Smooth muscle cell (in vitro differentiated cells): ENCODE measurements at regions not wholly inside any gene's neighbourhood (a gene's known extent, or its start where the extent isn't known, plus 50 kb on each side); places are given as distances from the start of the nearest gene placed in this dataset.

Source experiments
- DNase-seq: peaks from one replicate; lab custom pipeline; 2025; ENCODE audit not compliant: unreplicated experiment; lab: John Stamatoyannopoulos, UW
- H2AFZ ChIP-seq: fragments of 200-600 bp; sonication (generic); 2 replicates; pipeline ENCODE4 v1.6.0; 2016; ENCODE audit warnings: antibody characterized with exemption, low read depth, mild to moderate bottlenecking
- H3F3A ChIP-seq: fragments of 200-600 bp; sonication (generic); 2 replicates; pipeline ENCODE4 v1.6.0; 2017; ENCODE audit warnings: antibody characterized with exemption, low read depth
- H3K27ac ChIP-seq: fragments of 200-600 bp; sonication (generic); 2 replicates; pipeline ENCODE4 v1.5.1; 2016; ENCODE audit warnings: low read depth, mild to moderate bottlenecking
- H3K27me3 ChIP-seq: fragments of 200-600 bp; sonication (generic); 2 replicates; pipeline ENCODE4 v1.6.1; 2016; ENCODE audit warnings: low read depth, mild to moderate bottlenecking
- H3K36me3 ChIP-seq: fragments of 200-600 bp; sonication (generic); 2 replicates; pipeline ENCODE4 v1.5.1; 2016; ENCODE audit warnings: low read depth
- H3K4me1 ChIP-seq: fragments of 200-600 bp; sonication (generic); 2 replicates; pipeline ENCODE4 v1.5.1; 2016; ENCODE audit warnings: low read depth
- H3K4me2 ChIP-seq: fragments of 200-600 bp; sonication (generic); 2 replicates; pipeline ENCODE4 v1.6.0; 2016; ENCODE audit warnings: mild to moderate bottlenecking
- H3K4me3 ChIP-seq: fragments of 200-600 bp; sonication (generic); 2 replicates; pipeline ENCODE4 v1.5.1; 2016; ENCODE audit warnings: mild to moderate bottlenecking
- H3K79me2 ChIP-seq: fragments of 200-600 bp; sonication (generic); 2 replicates; pipeline ENCODE4 v1.6.0; 2016; ENCODE audit warnings: low read depth, mild to moderate bottlenecking
- H3K9ac ChIP-seq: fragments of 200-600 bp; sonication (generic); 2 replicates; pipeline ENCODE4 v1.6.0; 2016; ENCODE audit warnings: low read depth
- H3K9me3 ChIP-seq: fragments of 200-600 bp; sonication (generic); replicated peaks from 2 replicates; pipeline ENCODE4 v1.5.1; 2016; ENCODE audit warnings: low read depth
- H4K20me1 ChIP-seq: fragments of 200-600 bp; sonication (generic); 2 replicates; pipeline ENCODE4 v1.6.0; 2016; ENCODE audit warnings: low read depth
- CTCF ChIP-seq: fragments of 200-600 bp; sonication (generic); IDR thresholded peaks from 2 replicates; pipeline ENCODE4 v1.5.1; 2017; ENCODE audit warnings: borderline replicate concordance, mild to moderate bottlenecking, antibody characterized with exemption; ENCODE audit not compliant: insufficient read depth, poor library complexity, severe bottlenecking
- WGBS: methylation state at CpG from one replicate; pipeline ENCODE4 v1.1.7; 2016; ENCODE audit warnings: low lambda C conversion rate; 5-methylcytosine and 5-hydroxymethylcytosine counted together

GRCh38 chr6:103784117-103784516, 1075.6 kb downstream of the HACE1 start:
- H3K36me3 ChIP-seq = no peaks in the 10 kb centered on the region
- 43% methylated on average over 2 of the region's 2 CpGs for WGBS

DNA sequence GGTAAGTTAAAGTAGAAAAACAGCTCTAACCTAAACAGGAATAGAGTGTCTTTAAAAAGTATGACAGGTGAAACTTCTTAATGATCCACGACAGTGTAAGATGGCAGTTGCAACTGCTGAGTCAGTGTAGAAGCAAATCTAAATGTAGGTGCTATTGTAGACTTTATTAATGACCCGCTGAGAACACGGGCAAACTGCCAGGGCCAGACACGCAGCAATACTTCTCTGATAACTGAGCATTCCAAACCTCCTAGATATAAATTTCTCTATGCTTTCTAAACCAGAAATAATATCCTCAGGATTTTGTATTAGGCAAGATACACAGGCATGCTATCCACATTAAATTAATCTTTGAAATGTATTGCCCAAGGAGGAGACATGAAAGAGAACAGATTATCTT, 1076.4 kb downstream of the HACE1 start:
- no peaks in the 10 kb centered on the region for H3K4me1 ChIP-seq
- no peaks in the 10 kb centered on the region for H3K9me3 ChIP-seq
- TF ChIP-seq CTCF = no peak
- no peak overlapping the region for H3K4me3 ChIP-seq
- no peak overlapping the region for H3K9ac ChIP-seq
- H3K79me2 ChIP-seq = no peaks in the 10 kb centered on the region
- H3K36me3 ChIP-seq = no peaks in the 10 kb centered on the region
- no peak overlapping the region for H3K27ac ChIP-seq
- H3K4me2 ChIP-seq = no peak overlapping the region
- H4K20me1 ChIP-seq = no peaks in the 10 kb centered on the region
- no peak for DNase-seq
- no peaks in the 10 kb centered on the region for H3K27me3 ChIP-seq
- H2AFZ ChIP-seq = no peak overlapping the region
- 70% methylated on average over 4 of the region's 4 CpGs for WGBS
- no peaks in the 10 kb centered on the region for H3F3A ChIP-seq

More at GRCh38 chr6:103784117-103784516, 1075.6 kb downstream of the HACE1 start:
- H3K27me3 ChIP-seq = no peaks in the 10 kb centered on the region
- H3K4me2 ChIP-seq = no peak overlapping the region
- no peak overlapping the region for H3K27ac ChIP-seq
- H3K4me3 ChIP-seq = no peak overlapping the region
- no peak overlapping the region for H3K9ac ChIP-seq
- no peaks in the 10 kb centered on the region for H3K4me1 ChIP-seq
- H3F3A ChIP-seq = no peaks in the 10 kb centered on the region
- DNase-seq = no peak
- no peaks in the 10 kb centered on the region for H3K9me3 ChIP-seq
- no peak overlapping the region for H2AFZ ChIP-seq
- no peaks in the 10 kb centered on the region for H3K79me2 ChIP-seq
- no peaks in the 10 kb centered on the region for H4K20me1 ChIP-seq
- TF ChIP-seq CTCF = no peak

- no peaks in the 10 kb centered on the region for H3K4me1 ChIP-seq
- no peak overlapping the region for H3K4me3 ChIP-seq
- H2AFZ ChIP-seq = no peak overlapping the region
- H3K36me3 ChIP-seq = no peaks in the 10 kb centered on the region
- H3K27ac ChIP-seq = no peak overlapping the region
- no peaks in the 10 kb centered on the region for H3F3A ChIP-seq
- H3K79me2 ChIP-seq = no peaks in the 10 kb centered on the region
- no peak for DNase-seq
- no peak for TF ChIP-seq CTCF
- H3K4me2 ChIP-seq = no peak overlapping the region
- no peaks in the 10 kb centered on the region for H3K27me3 ChIP-seq
- no peaks in the 10 kb centered on the region for H4K20me1 ChIP-seq
- H3K9ac ChIP-seq = no peak overlapping the region
- WGBS = 66% methylated on average over 1 of the region's 1 CpG
- no peaks in the 10 kb centered on the region for H3K9me3 ChIP-seq
These were observed 1090.3 kb downstream of the HACE1 start for GRCh38 chr6:103769431-103769830.

GRCh38 chr6:103750603-103751002, 1109.1 kb downstream of the HACE1 start:
- TF ChIP-seq CTCF = no peak
- H3K36me3 ChIP-seq = no peaks in the 10 kb centered on the region
- no peak overlapping the region for H3K4me2 ChIP-seq
- no peaks in the 10 kb centered on the region for H3K27me3 ChIP-seq
- DNase-seq = no peak
- H3K4me1 ChIP-seq = no peaks in the 10 kb centered on the region
- no peak overlapping the region for H3K4me3 ChIP-seq
- no peak overlapping the region for H3K27ac ChIP-seq
- no peaks in the 10 kb centered on the region for H3K79me2 ChIP-seq
- H3K9me3 ChIP-seq = no peaks in the 10 kb centered on the region
- WGBS = 62% methylated on average over 7 of the region's 7 CpGs
- H3F3A ChIP-seq = no peaks in the 10 kb centered on the region
- H4K20me1 ChIP-seq = no peaks in the 10 kb centered on the region
- no peak overlapping the region for H2AFZ ChIP-seq
- no peak overlapping the region for H3K9ac ChIP-seq
